Vagina (tissue), 2 donors: ENCODE measurements at regions not wholly inside any gene's neighbourhood (a gene's known extent, or its start where the extent isn't known, plus 50 kb on each side); places are given as distances from the start of the nearest gene placed in this dataset.
"Not testable (repeated sequence)": the region's sequence is repeated elsewhere in the genome, so short reads cannot be mapped to it uniquely, and the experiment has no call there.

Experiments
- DNase-seq, 2 donors: peaks; one replicate each; pipeline ENCODE4 v3.0.0-alpha.2; 2017; ENCODE audit errors: extremely low spot score in 2 of 2
- H3K27ac ChIP-seq: fragments of 200-600 bp; sonication (generic); one replicate; pipeline ENCODE4 v1.5.1; 2019
- H3K27me3 ChIP-seq: fragments of 200-600 bp; sonication (generic); one replicate; pipeline ENCODE4 v1.5.1; 2019
- H3K36me3 ChIP-seq, 2 donors: fragments of 200-600 bp; sonication (generic); one replicate each; pipeline ENCODE4 v1.5.1; 2017 to 2019
- H3K4me1 ChIP-seq: fragments of 200-600 bp; sonication (generic); one replicate; pipeline ENCODE4 v1.5.1; 2019
- H3K4me3 ChIP-seq, 2 donors: fragments of 200-600 bp; sonication (generic); 1 replicate in 1 of 2; 2 replicates in 1 of 2; pipeline ENCODE4 v1.5.1; 2016 to 2019
- H3K9me3 ChIP-seq: fragments of 200-600 bp; sonication (generic); one replicate; pipeline ENCODE4 v1.5.1; 2019
- CTCF ChIP-seq, 3 experiments: fragments of 450-650 bp in 2 of 3; fragments of 200-600 bp in 1 of 3; sonication (generic) in 1 of 3; IDR thresholded peaks; one replicate each; pipeline ENCODE4 v1.5.1; 2017 to 2019; ENCODE audit warnings: antibody characterized with exemption in 3 of 3, mild to moderate bottlenecking in 2 of 3, moderate library complexity in 2 of 3
- POLR2A ChIP-seq, 2 donors: fragments of 450-650 bp; IDR thresholded peaks; one replicate each; pipeline ENCODE4 v1.6.1; 2017; ENCODE audit warnings: antibody characterized with exemption in 2 of 2, mild to moderate bottlenecking in 2 of 2, moderate library complexity in 2 of 2
- POLR2AphosphoS5 ChIP-seq, 2 donors: sonication (generic); formaldehyde crosslinking; IDR thresholded peaks; one replicate each; pipeline ENCODE4 v1.9.0; 2017; ENCODE audit warnings: antibody characterized with exemption in 2 of 2, mild to moderate bottlenecking in 2 of 2, low read depth in 1 of 2; ENCODE audit not compliant: insufficient read depth in 1 of 2
- intact Hi-C: fragments of 100-400 bp; cut with DNase I; formaldehyde crosslinking; loops from one replicate; pipeline ENCODE4 v1.15.1; 2023

GRCh38 chr4:121616449-121616848 lies 80.3 kb downstream of the ANXA5 start:
- intact Hi-C loops, result not testable (repeated sequence)

GRCh38 chr4:121614101-121614500 lies 82.7 kb downstream of the ANXA5 start:
- intact Hi-C loops, result no loop called here

More at GRCh38 chr4:121616449-121616848, 80.3 kb downstream of the ANXA5 start:
- not testable (repeated sequence) for H3K36me3 ChIP-seq, H3K27me3 ChIP-seq, H3K4me1 ChIP-seq, DNase-seq, H3K9me3 ChIP-seq, H3K4me3 ChIP-seq, H3K27ac ChIP-seq

GRCh38 chr4:121599049-121599448 lies 97.7 kb downstream of the ANXA5 start:
- Histone ChIP-seq H3K36me3 (no peaks in the 10 kb centered on the region), H3K4me3 (no peak overlapping the region), H3K27ac (no peak overlapping the region), H3K9me3 (no peaks in the 10 kb centered on the region), H3K27me3 (no peaks in the 10 kb centered on the region), H3K4me1 (no peaks in the 10 kb centered on the region)
- no peak for DNase-seq
- intact Hi-C loops, result no loop called here
- TF ChIP-seq CTCF (IDR thresholded peaks at IDR 0.05) (no peak), POLR2AphosphoS5 (IDR thresholded peaks at IDR 0.05; ENCODE audit: insufficient read depth in 1 of 2, low read depth in 1 of 2) (peak in 1 of 2 donors; percentile 33)

More at GRCh38 chr4:121614101-121614500, 82.7 kb downstream of the ANXA5 start:
- Histone ChIP-seq H3K36me3 (no peaks in the 10 kb centered on the region), H3K27me3 (no peaks in the 10 kb centered on the region), H3K4me3 (no peak overlapping the region), H3K9me3 (no peaks in the 10 kb centered on the region), H3K27ac (no peak overlapping the region), H3K4me1 (no peaks in the 10 kb centered on the region)
- DNase-seq, result no peak
- no peak for TF ChIP-seq CTCF (IDR thresholded peaks at IDR 0.05)
- no peak for TF ChIP-seq POLR2AphosphoS5 (IDR thresholded peaks at IDR 0.05; ENCODE audit: insufficient read depth in 1 of 2, low read depth in 1 of 2)
- no peak for TF ChIP-seq POLR2A (IDR thresholded peaks at IDR 0.05)

GRCh38 chr4:121597346-121597934 lies 99.3 kb downstream of the ANXA5 start:
- H3K9me3 ChIP-seq, result no peaks in the 10 kb centered on the region
- no peaks in the 10 kb centered on the region for H3K4me1 ChIP-seq
- TF ChIP-seq POLR2A (IDR thresholded peaks at IDR 0.05) (no peak), POLR2AphosphoS5 (IDR thresholded peaks at IDR 0.05; ENCODE audit: insufficient read depth in 1 of 2, low read depth in 1 of 2) (no peak), CTCF (IDR thresholded peaks at IDR 0.05) (no peak)
- no peak for DNase-seq
- no peaks in the 10 kb centered on the region for H3K36me3 ChIP-seq
- H3K27ac ChIP-seq, result no peak overlapping the region
- no peaks in the 10 kb centered on the region for H3K27me3 ChIP-seq
- intact Hi-C loops, result no loop called here
- no peak overlapping the region for H3K4me3 ChIP-seq

GRCh38 chr4:121594796-121595526 lies 101.8 kb downstream of the ANXA5 start:
- no peak for TF ChIP-seq POLR2A (IDR thresholded peaks at IDR 0.05)
- TF ChIP-seq POLR2AphosphoS5 (IDR thresholded peaks at IDR 0.05; ENCODE audit: insufficient read depth in 1 of 2, low read depth in 1 of 2), result peak in 1 of 2 donors; percentile 65
- H3K36me3 ChIP-seq, result no peaks in the 10 kb centered on the region
- H3K27me3 ChIP-seq, result no peaks in the 10 kb centered on the region
- intact Hi-C loops, result no loop called here
- H3K4me1 ChIP-seq, result no peaks in the 10 kb centered on the region
- H3K9me3 ChIP-seq, result no peaks in the 10 kb centered on the region
- no peak overlapping the region for H3K27ac ChIP-seq
- no peak for DNase-seq
- H3K4me3 ChIP-seq, result no peak overlapping the region

GRCh38 chr4:121593760-121594159 lies 103.0 kb downstream of the ANXA5 start:
- Histone ChIP-seq H3K27me3 (no peaks in the 10 kb centered on the region), H3K9me3 (no peaks in the 10 kb centered on the region), H3K27ac (no peak overlapping the region), H3K4me1 (no peaks in the 10 kb centered on the region), H3K4me3 (no peak overlapping the region), H3K36me3 (no peaks in the 10 kb centered on the region)
- intact Hi-C loops, result no loop called here
- DNase-seq, result no peak
- TF ChIP-seq POLR2A (IDR thresholded peaks at IDR 0.05) (no peak), POLR2AphosphoS5 (IDR thresholded peaks at IDR 0.05; ENCODE audit: insufficient read depth in 1 of 2, low read depth in 1 of 2) (no peak), CTCF (IDR thresholded peaks at IDR 0.05) (no peak)

- H3K27ac ChIP-seq, H3K4me1 ChIP-seq, intact Hi-C loops, DNase-seq, H3K27me3 ChIP-seq, H3K9me3 ChIP-seq, H3K4me3 ChIP-seq, H3K36me3 ChIP-seq: not testable (repeated sequence)
These were observed 104.5 kb downstream of the ANXA5 start for GRCh38 chr4:121592257-121592656.
